Karpas-422 (cell line): ENCODE measurements at regions not wholly inside any gene's neighbourhood (a gene's known extent, or its start where the extent isn't known, plus 50 kb on each side); places are given as distances from the start of the nearest gene placed in this dataset.

Experiments used
- DNase-seq: peaks from one replicate; pipeline ENCODE4 v3.0.0-alpha.2; 2015
- H2AFZ ChIP-seq: fragments of 200-600 bp; sonication (generic); 2 replicates; pipeline ENCODE4 v1.6.1; 2014; ENCODE audit warnings: antibody characterized with exemption, low read length, mixed read lengths
- H3K27ac ChIP-seq: fragments of 200-600 bp; sonication (generic); 2 replicates; pipeline ENCODE4 v1.5.1; 2014; ENCODE audit warnings: mild to moderate bottlenecking, low read length, moderate library complexity
- H3K27me3 ChIP-seq: fragments of 200-600 bp; sonication (generic); 2 replicates; pipeline ENCODE4 v1.6.1; 2014; ENCODE audit warnings: low read length, mixed read lengths
- H3K36me3 ChIP-seq: fragments of 200-600 bp; sonication (generic); 2 replicates; pipeline ENCODE4 v1.6.1; 2014; ENCODE audit warnings: low read length, mixed read lengths; ENCODE audit not compliant: insufficient read depth
- H3K4me1 ChIP-seq: fragments of 200-600 bp; sonication (generic); 2 replicates; pipeline ENCODE4 v1.6.1; 2014; ENCODE audit warnings: mild to moderate bottlenecking, low read length, mixed read lengths
- H3K4me2 ChIP-seq: fragments of 200-600 bp; sonication (generic); 2 replicates; pipeline ENCODE4 v1.6.1; 2014; ENCODE audit warnings: low read length, low read depth, mild to moderate bottlenecking; ENCODE audit not compliant: poor library complexity, severe bottlenecking
- H3K4me3 ChIP-seq: fragments of 200-600 bp; sonication (generic); 2 replicates; pipeline ENCODE4 v1.5.1; 2014; ENCODE audit warnings: mild to moderate bottlenecking, antibody characterized with exemption, low read length, mixed read lengths
- H3K79me2 ChIP-seq: fragments of 200-600 bp; sonication (generic); 2 replicates; pipeline ENCODE4 v1.6.1; 2014; ENCODE audit warnings: mild to moderate bottlenecking, low read length, mixed read lengths
- H3K9ac ChIP-seq: fragments of 200-600 bp; sonication (generic); 2 replicates; pipeline ENCODE4 v1.6.0; 2014; ENCODE audit warnings: low read length
- H3K9me2 ChIP-seq: fragments of 200-600 bp; sonication (generic), shearing (Covaris generic); replicated peaks from 2 replicates; pipeline ENCODE4 v1.6.0; 2014; ENCODE audit warnings: mild to moderate bottlenecking, low read length, moderate library complexity; ENCODE audit not compliant: insufficient read depth
- H3K9me3 ChIP-seq: fragments of 300-700, 200-600 bp; sonication (generic); 2 replicates; pipeline ENCODE4 v1.6.1; 2014; ENCODE audit warnings: low read length, mixed read lengths
- H4K20me1 ChIP-seq: fragments of 200-600 bp; sonication (generic); 2 replicates; pipeline ENCODE4 v1.6.1; 2014; ENCODE audit warnings: mild to moderate bottlenecking, antibody characterized with exemption, low read length, low read depth; ENCODE audit not compliant: insufficient read depth

GRCh38 chr3:96410006-96410730 lies 404.2 kb upstream of the EPHA6 start:
- Histone ChIP-seq H3K4me1 (no peaks in the 10 kb centered on the region), H4K20me1 (no peaks in the 10 kb centered on the region), H3K9me3 (no peaks in the 10 kb centered on the region; the same call in 1 of the 2 replicates), H3K27ac (no peak overlapping the region), H2AFZ (no peak overlapping the region), H3K4me3 (no peak overlapping the region), H3K36me3 (no peaks in the 10 kb centered on the region), H3K4me2 (no peak overlapping the region), H3K27me3 (no peaks in the 10 kb centered on the region), H3K9me2 (no peaks in the 10 kb centered on the region), H3K9ac (no peak overlapping the region), H3K79me2 (no peaks in the 10 kb centered on the region)
- no peak for DNase-seq

GRCh38 chr3:96416549-96417255 lies 397.7 kb upstream of the EPHA6 start:
- H3K9me3 ChIP-seq, result no peaks in the 10 kb centered on the region; the same call in 1 of the 2 replicates
- no peaks in the 10 kb centered on the region for H3K27me3 ChIP-seq
- H3K9ac ChIP-seq, result no peak overlapping the region
- H3K36me3 ChIP-seq, result no peaks in the 10 kb centered on the region
- no peaks in the 10 kb centered on the region for H3K4me1 ChIP-seq
- H3K4me3 ChIP-seq, result no peak overlapping the region
- no peaks in the 10 kb centered on the region for H4K20me1 ChIP-seq
- H3K27ac ChIP-seq, result no peak overlapping the region
- no peak overlapping the region for H3K4me2 ChIP-seq
- no peaks in the 10 kb centered on the region for H3K79me2 ChIP-seq
- no peak for DNase-seq
- no peak overlapping the region for H2AFZ ChIP-seq
- H3K9me2 ChIP-seq, result no peaks in the 10 kb centered on the region

GRCh38 chr3:96428097-96428496 lies 386.3 kb upstream of the EPHA6 start:
- Histone ChIP-seq H3K9ac (no peak overlapping the region), H3K4me3 (no peak overlapping the region), H3K27ac (no peak overlapping the region), H2AFZ (no peak overlapping the region), H3K4me1 (no peaks in the 10 kb centered on the region), H3K79me2 (no peaks in the 10 kb centered on the region), H3K9me3 (peaks cover 8% of the 10 kb centered on the region; the same call in 1 of the 2 replicates), H3K4me2 (no peak overlapping the region), H3K9me2 (no peaks in the 10 kb centered on the region), H3K27me3 (no peaks in the 10 kb centered on the region), H4K20me1 (no peaks in the 10 kb centered on the region), H3K36me3 (no peaks in the 10 kb centered on the region)
- DNase-seq, result no peak

- no peak overlapping the region for H3K27ac ChIP-seq
- H3K4me3 ChIP-seq, result no peak overlapping the region
- no peaks in the 10 kb centered on the region for H3K27me3 ChIP-seq
- no peak for DNase-seq
- no peaks in the 10 kb centered on the region for H3K9me2 ChIP-seq
- no peaks in the 10 kb centered on the region for H3K4me1 ChIP-seq
- H3K36me3 ChIP-seq, result no peaks in the 10 kb centered on the region
- H3K9me3 ChIP-seq, result peaks cover 3% of the 10 kb centered on the region; the same call in 1 of the 2 replicates
- H3K4me2 ChIP-seq, result no peak overlapping the region
- no peak overlapping the region for H2AFZ ChIP-seq
- H3K9ac ChIP-seq, result no peak overlapping the region
- no peaks in the 10 kb centered on the region for H4K20me1 ChIP-seq
- H3K79me2 ChIP-seq, result no peaks in the 10 kb centered on the region
These were observed 384.3 kb upstream of the EPHA6 start for GRCh38 chr3:96430079-96430478.

GRCh38 chr3:96434651-96435050 lies 379.7 kb upstream of the EPHA6 start:
- peaks cover 3% of the 10 kb centered on the region; the same call in 1 of the 2 replicates for H3K9me3 ChIP-seq
- no peak overlapping the region for H3K27ac ChIP-seq
- H3K27me3 ChIP-seq, result no peaks in the 10 kb centered on the region
- H3K79me2 ChIP-seq, result no peaks in the 10 kb centered on the region
- no peaks in the 10 kb centered on the region for H3K9me2 ChIP-seq
- no peak overlapping the region for H3K9ac ChIP-seq
- no peaks in the 10 kb centered on the region for H3K36me3 ChIP-seq
- no peak overlapping the region for H2AFZ ChIP-seq
- no peak for DNase-seq
- no peak overlapping the region for H3K4me3 ChIP-seq
- no peaks in the 10 kb centered on the region for H4K20me1 ChIP-seq
- no peak overlapping the region for H3K4me2 ChIP-seq
- no peaks in the 10 kb centered on the region for H3K4me1 ChIP-seq

GRCh38 chr3:96449346-96449745 lies 365.0 kb upstream of the EPHA6 start:
- Histone ChIP-seq H3K79me2 (no peaks in the 10 kb centered on the region), H3K4me1 (no peaks in the 10 kb centered on the region), H2AFZ (no peak overlapping the region), H3K4me2 (no peak overlapping the region), H3K9me2 (no peaks in the 10 kb centered on the region), H3K9me3 (no peaks in the 10 kb centered on the region; the same call in 1 of the 2 replicates), H3K36me3 (no peaks in the 10 kb centered on the region), H4K20me1 (no peaks in the 10 kb centered on the region), H3K4me3 (no peak overlapping the region), H3K9ac (no peak overlapping the region), H3K27ac (no peak overlapping the region), H3K27me3 (no peaks in the 10 kb centered on the region)
- DNase-seq, result no peak

GRCh38 chr3:96449803-96450202 lies 364.6 kb upstream of the EPHA6 start:
- Histone ChIP-seq H2AFZ (no peak overlapping the region), H3K27me3 (no peaks in the 10 kb centered on the region), H3K36me3 (no peaks in the 10 kb centered on the region), H3K9ac (no peak overlapping the region), H3K4me2 (no peak overlapping the region), H3K79me2 (no peaks in the 10 kb centered on the region), H3K4me1 (no peaks in the 10 kb centered on the region), H3K9me2 (no peaks in the 10 kb centered on the region), H3K4me3 (no peak overlapping the region), H3K27ac (no peak overlapping the region), H3K9me3 (no peaks in the 10 kb centered on the region; the same call in none of the 2 replicates), H4K20me1 (no peaks in the 10 kb centered on the region)
- DNase-seq, result no peak

GRCh38 chr3:96450699-96451098 lies 363.7 kb upstream of the EPHA6 start:
- no peak overlapping the region for H2AFZ ChIP-seq
- no peaks in the 10 kb centered on the region for H4K20me1 ChIP-seq
- no peak overlapping the region for H3K27ac ChIP-seq
- no peak for DNase-seq
- H3K4me2 ChIP-seq, result no peak overlapping the region
- no peak overlapping the region for H3K4me3 ChIP-seq
- peaks cover 1% of the 10 kb centered on the region for H3K9me3 ChIP-seq
- no peak overlapping the region for H3K9ac ChIP-seq
- no peaks in the 10 kb centered on the region for H3K79me2 ChIP-seq
- no peaks in the 10 kb centered on the region for H3K36me3 ChIP-seq
- H3K4me1 ChIP-seq, result no peaks in the 10 kb centered on the region
- H3K9me2 ChIP-seq, result no peaks in the 10 kb centered on the region
- H3K27me3 ChIP-seq, result no peaks in the 10 kb centered on the region
